NB4 (cell line): ENCODE measurements at regions not wholly inside any gene's neighbourhood (a gene's known extent, or its start where the extent isn't known, plus 50 kb on each side); places are given as distances from the start of the nearest gene placed in this dataset.

Source experiments
- POLR2A ChIP-seq: IDR thresholded peaks from 2 replicates; pipeline ENCODE4 v1.6.1; 2011; ENCODE audit warnings: mild to moderate bottlenecking; ENCODE audit not compliant: insufficient read length; ENCODE audit errors: extremely low read depth
- TF ChIP-seq, protein P1 (sequence below): IDR thresholded peaks from one replicate; pipeline ENCODE4 v1.5.1; 2012; ENCODE audit warnings: low read depth, low read length
- TF ChIP-seq, protein P2 (sequence below): IDR thresholded peaks from 2 replicates; pipeline ENCODE4 v1.6.1; 2011; ENCODE audit warnings: low read depth, low read length

DNA sequence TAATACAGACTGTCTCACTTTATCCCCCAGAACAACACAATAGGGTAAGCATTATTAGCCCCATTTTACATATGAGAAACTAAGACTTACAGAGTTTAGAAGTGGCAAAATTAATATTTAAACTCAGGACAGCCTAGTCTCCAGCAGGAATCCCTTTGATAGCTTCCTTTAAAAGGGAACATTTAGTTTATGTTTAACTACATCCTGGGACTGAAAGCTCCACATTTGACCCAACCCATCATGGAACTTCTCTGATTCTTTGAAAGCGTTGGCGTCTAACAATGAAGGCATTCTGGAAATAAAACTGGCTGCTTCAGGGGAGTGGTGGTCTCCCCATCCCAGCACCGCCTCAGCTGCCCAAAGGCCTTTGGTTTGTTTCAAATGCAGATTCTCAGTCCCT, 250.6 kb upstream of the NFIA start:
- no peak for TF ChIP-seq POLR2A
- TF ChIP-seq, protein P1, sequence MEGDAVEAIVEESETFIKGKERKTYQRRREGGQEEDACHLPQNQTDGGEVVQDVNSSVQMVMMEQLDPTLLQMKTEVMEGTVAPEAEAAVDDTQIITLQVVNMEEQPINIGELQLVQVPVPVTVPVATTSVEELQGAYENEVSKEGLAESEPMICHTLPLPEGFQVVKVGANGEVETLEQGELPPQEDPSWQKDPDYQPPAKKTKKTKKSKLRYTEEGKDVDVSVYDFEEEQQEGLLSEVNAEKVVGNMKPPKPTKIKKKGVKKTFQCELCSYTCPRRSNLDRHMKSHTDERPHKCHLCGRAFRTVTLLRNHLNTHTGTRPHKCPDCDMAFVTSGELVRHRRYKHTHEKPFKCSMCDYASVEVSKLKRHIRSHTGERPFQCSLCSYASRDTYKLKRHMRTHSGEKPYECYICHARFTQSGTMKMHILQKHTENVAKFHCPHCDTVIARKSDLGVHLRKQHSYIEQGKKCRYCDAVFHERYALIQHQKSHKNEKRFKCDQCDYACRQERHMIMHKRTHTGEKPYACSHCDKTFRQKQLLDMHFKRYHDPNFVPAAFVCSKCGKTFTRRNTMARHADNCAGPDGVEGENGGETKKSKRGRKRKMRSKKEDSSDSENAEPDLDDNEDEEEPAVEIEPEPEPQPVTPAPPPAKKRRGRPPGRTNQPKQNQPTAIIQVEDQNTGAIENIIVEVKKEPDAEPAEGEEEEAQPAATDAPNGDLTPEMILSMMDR: no peak
- TF ChIP-seq, protein P2, sequence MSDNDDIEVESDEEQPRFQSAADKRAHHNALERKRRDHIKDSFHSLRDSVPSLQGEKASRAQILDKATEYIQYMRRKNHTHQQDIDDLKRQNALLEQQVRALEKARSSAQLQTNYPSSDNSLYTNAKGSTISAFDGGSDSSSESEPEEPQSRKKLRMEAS: no peak
